ENCODE measurements at regions not wholly inside any gene's neighbourhood (a gene's known extent, or its start where the extent isn't known, plus 50 kb on each side); places are given as distances from the start of the nearest gene placed in this dataset.

GRCh38 chr15:39124553-39125171, 456.2 kb upstream of the THBS1 start:
- ATAC-seq (no peak), DNase-seq (ENCODE audit: low spot score) (no peak), FAIRE-seq (no peak)
- peaks cover 55% of the 10 kb centered on the region for H3K4me1 ChIP-seq (ENCODE audit: insufficient read depth, low read length)
- in situ Hi-C loops (cut with HindIII; ENCODE audit: extremely low pct_ligation_motif_present, low pct_unique_long_range_greater_than_20kb) (loop anchor here (10.0 kb wide), 2 partner anchors 150 to 460 kb away; partner anchors contain the start of gene THBS1), intact Hi-C loops (cut with micrococcal nuclease; ENCODE audit: unreplicated experiment) (loop anchor here (5.0 to 10.0 kb wide), 4 partner anchors 188 to 328 kb away; no protein-coding TSS in a partner anchor)
- H3K4me3 ChIP-seq (replicated peaks in 1 of 3; ENCODE audit: insufficient read depth in 1 of 3, low read depth in 2 of 3, low read length in 3 of 3), result no peak overlapping the region
- H2AFZ ChIP-seq (ENCODE audit: low read length), result no peak overlapping the region
- H3K9ac ChIP-seq (ENCODE audit: insufficient read depth, low read depth, low read length), result no peak overlapping the region
- TF ChIP-seq ZNF260 (CRISPR knock-in tag; IDR thresholded peaks at IDR 0.05; ENCODE audit: borderline replicate concordance, low read depth) (no peak), SOX13 (IDR thresholded peaks at IDR 0.05) (no peak), SOX13 (CRISPR knock-in tag; conservative IDR thresholded peaks at IDR 0.05 in 1 of 2, IDR thresholded peaks at IDR 0.05 in 1 of 2) (no peak), ZNF350 (CRISPR knock-in tag; IDR thresholded peaks at IDR 0.05; ENCODE audit: borderline replicate concordance, low read depth) (no peak), DMAP1 (CRISPR knock-in tag; IDR thresholded peaks at IDR 0.05) (no peak), ZBTB21 (CRISPR knock-in tag; IDR thresholded peaks at IDR 0.05) (no peak), NFE2L2 (IDR thresholded peaks at IDR 0.05; ENCODE audit: low read length) (no peak)
- no peak overlapping the region for H3K27ac ChIP-seq (ENCODE audit: extremely low read length, insufficient read depth, low read length)
- CTCF ChIA-PET (ENCODE audit: low intra/inter-chr PET ratio, low total read pairs), result interaction anchor here (2.5 kb wide), 1 partner anchor 455 kb away, joined by 13 read pairs; the partner anchor contains the start of gene THBS1
- H3K4me2 ChIP-seq (ENCODE audit: low read depth, low read length), result no peak overlapping the region
- 68% methylated on average over 6 of the region's 6 CpGs for WGBS (ENCODE audit: low lambda C conversion rate)
- no peaks in the 10 kb centered on the region for H3K79me2 ChIP-seq (ENCODE audit: insufficient read depth, low read length)
- H4K20me1 ChIP-seq (ENCODE audit: insufficient read depth, low read length), result no peaks in the 10 kb centered on the region
- H3K9me3 ChIP-seq (ENCODE audit: low read length), result no peaks in the 10 kb centered on the region
- H3K27me3 ChIP-seq (ENCODE audit: control insufficient read depth in 1 of 2, insufficient read depth in 2 of 2, low read length in 2 of 2), result no peaks in the 10 kb centered on the region
- no TSS peak for BruUV-seq (replicated peaks)
- POLR2A ChIA-PET, result interaction anchor here (2.5 kb wide), 1 partner anchor 456 kb away, joined by 7 read pairs; the partner anchor contains the start of gene THBS1
- H3K36me3 ChIP-seq (replicated peaks in 1 of 2; ENCODE audit: control insufficient read depth in 1 of 2, insufficient read depth in 2 of 2, low read length in 2 of 2), result no peaks in the 10 kb centered on the region

GRCh38 chr15:39125226-39125625, 455.7 kb upstream of the THBS1 start:
- intact Hi-C loops (cut with micrococcal nuclease; ENCODE audit: unreplicated experiment) (loop anchor here (5.0 to 10.0 kb wide), 4 partner anchors 187 to 327 kb away; no protein-coding TSS in a partner anchor), in situ Hi-C loops (cut with HindIII; ENCODE audit: extremely low pct_ligation_motif_present, low pct_unique_long_range_greater_than_20kb) (loop anchor here (10.0 kb wide), 2 partner anchors 150 to 460 kb away; partner anchors contain the start of gene THBS1)
- ATAC-seq (no peak), DNase-seq (ENCODE audit: low spot score) (no peak), FAIRE-seq (no peak)
- no peaks in the 10 kb centered on the region for H4K20me1 ChIP-seq (ENCODE audit: insufficient read depth, low read length)
- H3K4me3 ChIP-seq (replicated peaks in 1 of 3; ENCODE audit: insufficient read depth in 1 of 3, low read depth in 2 of 3, low read length in 3 of 3), result no peak overlapping the region
- H3K9me3 ChIP-seq (ENCODE audit: low read length), result no peaks in the 10 kb centered on the region
- peaks cover 56% of the 10 kb centered on the region for H3K4me1 ChIP-seq (ENCODE audit: insufficient read depth, low read length)
- CTCF ChIA-PET (ENCODE audit: low intra/inter-chr PET ratio, low total read pairs), result interaction anchor here (0.9 to 2.5 kb wide), 2 partner anchors 47 to 455 kb away, joined by 3 to 13 read pairs; partner anchors contain the start of gene THBS1
- BruUV-seq (replicated peaks), result no TSS peak
- no peaks in the 10 kb centered on the region for H3K36me3 ChIP-seq (replicated peaks in 1 of 2; ENCODE audit: control insufficient read depth in 1 of 2, insufficient read depth in 2 of 2, low read length in 2 of 2)
- no peak overlapping the region for H3K4me2 ChIP-seq (ENCODE audit: low read depth, low read length)
- WGBS (ENCODE audit: low lambda C conversion rate), result 73% methylated on average over 2 of the region's 2 CpGs
- no peak overlapping the region for H3K27ac ChIP-seq (ENCODE audit: extremely low read length, insufficient read depth, low read length)
- no peak overlapping the region for H3K9ac ChIP-seq (ENCODE audit: insufficient read depth, low read depth, low read length)
- no peaks in the 10 kb centered on the region for H3K79me2 ChIP-seq (ENCODE audit: insufficient read depth, low read length)
- H2AFZ ChIP-seq (ENCODE audit: low read length), result no peak overlapping the region
- no peaks in the 10 kb centered on the region for H3K27me3 ChIP-seq (ENCODE audit: control insufficient read depth in 1 of 2, insufficient read depth in 2 of 2, low read length in 2 of 2)
- POLR2A ChIA-PET, result interaction anchor here (2.5 kb wide), 1 partner anchor 455 kb away, joined by 7 read pairs; the partner anchor contains the start of gene THBS1
- TF ChIP-seq ISL2 (CRISPR knock-in tag; IDR thresholded peaks at IDR 0.05) (no peak), ZNF768 (CRISPR knock-in tag; IDR thresholded peaks at IDR 0.05) (no peak), ZNF75D (CRISPR knock-in tag; IDR thresholded peaks at IDR 0.05; ENCODE audit: borderline replicate concordance) (no peak), PAF1 (CRISPR knock-in tag; IDR thresholded peaks at IDR 0.05) (no peak), HOXA9 (CRISPR knock-in tag; IDR thresholded peaks at IDR 0.05; ENCODE audit: borderline replicate concordance) (no peak), CERS6 (CRISPR knock-in tag; IDR thresholded peaks at IDR 0.05) (no peak), HDAC2 (CRISPR knock-in tag; IDR thresholded peaks at IDR 0.05) (no peak), JDP2 (CRISPR knock-in tag; IDR thresholded peaks at IDR 0.05; ENCODE audit: borderline replicate concordance) (no peak), CC2D1A (CRISPR knock-in tag; IDR thresholded peaks at IDR 0.05) (no peak), ZKSCAN8 (CRISPR knock-in tag; IDR thresholded peaks at IDR 0.05; ENCODE audit: borderline replicate concordance) (no peak), ZNF607 (CRISPR knock-in tag; IDR thresholded peaks at IDR 0.05; ENCODE audit: borderline replicate concordance) (no peak), ZNF788 (CRISPR knock-in tag; IDR thresholded peaks at IDR 0.05; ENCODE audit: borderline replicate concordance) (no peak), HNRNPL (IDR thresholded peaks at IDR 0.05; ENCODE audit: low read depth, low read length) (no peak)
